GM10266 (cell line): ENCODE measurements at regions not wholly inside any gene's neighbourhood (a gene's known extent, or its start where the extent isn't known, plus 50 kb on each side); places are given as distances from the start of the nearest gene placed in this dataset.

Experiments
- DNase-seq: peaks from one replicate; pipeline ENCODE4 v3.0.0; 2012; ENCODE audit errors: extremely low spot score
- CTCF ChIP-seq: IDR thresholded peaks from 2 replicates; pipeline ENCODE4 v1.5.1; 2012; ENCODE audit warnings: mild to moderate bottlenecking, low read depth; ENCODE audit not compliant: control insufficient read depth, insufficient read depth; ENCODE audit errors: missing control alignments

- no peak for TF ChIP-seq CTCF
- no peak for DNase-seq
These were observed 179.4 kb downstream of the FAM43A start for GRCh38 chr3:194865061-194865460.

- no peak for DNase-seq
- no peak for TF ChIP-seq CTCF
These were observed 179.9 kb downstream of the FAM43A start for GRCh38 chr3:194865615-194866014.

- no peak for DNase-seq
- TF ChIP-seq CTCF, result no peak
These were observed 180.6 kb downstream of the FAM43A start for GRCh38 chr3:194866236-194866635.

GRCh38 chr3:194867270-194867983 lies 181.7 kb downstream of the FAM43A start:
- DNase-seq, result no peak
- TF ChIP-seq CTCF, result no peak

GRCh38 chr3:194868831-194869230 lies 183.1 kb downstream of the FAM43A start:
- TF ChIP-seq CTCF, result no peak
- DNase-seq, result no peak

GRCh38 chr3:194869482-194870169 lies 183.9 kb downstream of the FAM43A start:
- no peak for DNase-seq

More at GRCh38 chr3:194869482-194870169, 183.9 kb downstream of the FAM43A start:
- no peak for TF ChIP-seq CTCF
